NCI-H1105 treated with DMSO at 0.1 percent for 48 hours (cell line): ENCODE measurements at regions not wholly inside any gene's neighbourhood (a gene's known extent, or its start where the extent isn't known, plus 50 kb on each side); places are given as distances from the start of the nearest gene placed in this dataset.

Experiments used
- DNase-seq: peaks from one replicate; lab custom pipeline; 2025; lab: John Stamatoyannopoulos, UW

DNA sequence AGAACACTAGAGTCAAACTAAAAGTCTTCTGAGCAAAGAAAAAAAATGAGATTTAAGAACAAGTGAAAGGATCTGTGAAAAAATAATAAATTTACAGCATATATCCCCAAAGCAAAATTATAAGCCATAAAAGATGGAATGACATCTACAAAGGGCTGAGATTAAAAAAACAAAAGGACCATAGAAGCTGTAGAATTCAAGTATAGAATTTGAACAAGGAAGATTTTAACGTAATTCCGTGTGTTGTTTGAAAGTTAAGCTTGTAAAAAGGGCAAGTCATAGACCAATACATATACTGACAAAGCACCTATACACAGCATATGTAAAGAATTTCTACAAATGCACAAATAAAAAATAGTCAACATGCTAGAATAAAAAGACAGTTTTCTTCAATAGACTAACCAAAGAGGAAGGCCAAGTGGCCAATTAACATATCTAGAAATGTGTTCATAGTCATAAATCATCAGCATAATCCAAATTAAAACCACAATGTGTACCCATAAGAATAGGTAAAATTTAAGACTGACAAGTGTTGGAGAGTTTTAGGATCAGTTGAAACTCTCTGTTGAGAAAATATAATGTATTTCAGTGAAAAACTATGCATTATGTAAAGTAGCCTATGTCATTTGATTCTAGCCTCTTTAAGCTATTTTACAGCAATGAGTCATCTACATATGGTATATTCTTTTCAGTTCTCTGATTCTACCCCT lies 674.9 kb downstream of the OLFM4 start:
- no peak for DNase-seq

DNA sequence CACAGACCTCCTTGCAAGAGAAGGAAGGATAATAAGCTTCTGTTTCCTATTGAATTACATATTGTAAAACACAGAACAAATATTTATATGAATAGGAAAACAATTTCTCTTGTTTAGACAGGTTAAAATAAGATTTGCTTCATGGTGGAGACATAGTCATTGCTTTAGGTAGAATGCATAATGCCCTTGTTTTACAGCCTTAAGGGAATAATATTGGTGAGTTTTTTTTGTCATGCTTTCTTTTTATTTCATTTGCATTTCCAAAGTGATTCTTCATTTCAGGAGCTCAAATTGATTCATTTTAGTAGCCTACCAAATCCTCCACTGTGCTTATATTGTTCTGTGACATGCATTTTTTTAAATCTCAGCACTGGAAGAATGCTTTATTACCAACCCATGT lies 690.7 kb downstream of the OLFM4 start:
- DNase-seq, result no peak

DNA sequence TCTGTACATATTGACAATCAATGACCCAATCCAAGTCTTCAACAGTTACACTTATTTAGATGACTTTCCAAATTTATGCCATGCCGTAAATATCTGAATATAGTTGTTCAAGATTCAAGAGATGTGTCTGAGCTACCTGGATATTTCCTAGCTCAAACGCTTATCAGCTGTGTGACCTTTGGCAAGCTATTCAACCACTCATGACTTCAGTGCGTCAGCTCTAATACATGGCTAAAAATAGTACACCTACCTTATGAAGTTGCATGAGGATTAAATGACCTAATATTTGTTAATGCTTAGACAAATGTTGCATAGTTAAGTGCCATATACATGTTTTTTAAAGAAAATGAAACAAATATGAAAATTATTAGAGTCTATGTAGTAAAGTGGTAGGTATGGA lies 704.1 kb downstream of the OLFM4 start:
- DNase-seq, result no peak

DNA sequence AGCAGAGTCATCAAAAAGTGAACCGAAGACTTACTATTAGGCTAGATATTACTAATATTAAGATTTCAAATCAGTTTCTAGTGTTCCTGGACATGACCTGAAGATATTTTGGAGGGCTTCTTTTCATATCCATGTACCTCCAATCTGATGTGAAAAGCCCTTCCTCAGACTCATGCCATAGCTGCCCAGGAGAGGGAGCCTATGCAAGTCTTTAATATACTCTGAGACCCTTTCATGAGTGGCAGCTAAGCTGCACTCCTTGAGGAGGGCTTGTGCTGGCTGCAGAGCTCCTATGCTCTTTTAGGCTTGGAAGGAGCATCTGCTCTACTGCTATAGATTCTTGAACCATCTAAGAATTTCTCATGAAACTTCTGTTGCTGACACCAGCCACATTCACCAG lies 715.3 kb downstream of the OLFM4 start:
- DNase-seq, result no peak

- no peak for DNase-seq
Measured at GRCh38 chr13:53747825-53748224, 719.2 kb downstream of the OLFM4 start.

DNA sequence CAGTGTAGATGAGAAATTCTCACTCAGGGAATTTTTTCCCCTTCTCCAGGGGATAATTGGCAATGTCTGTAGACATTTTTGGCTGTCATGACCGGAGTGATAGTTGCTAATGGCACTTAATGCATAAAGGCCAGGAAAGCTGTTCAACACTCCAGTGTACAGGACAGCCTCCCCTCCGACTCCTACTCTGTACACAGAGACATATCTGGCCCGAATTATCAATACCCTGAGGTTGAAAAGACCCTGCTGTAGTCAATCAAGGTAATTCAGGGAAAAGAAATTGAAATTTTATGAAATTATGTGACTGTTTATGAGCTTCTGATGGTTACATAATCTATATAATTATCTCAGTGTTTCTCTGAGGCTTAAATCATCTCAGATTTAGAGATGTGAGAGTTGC lies 720.7 kb downstream of the OLFM4 start:
- no peak for DNase-seq

GRCh38 chr13:53759016-53759415 lies 730.4 kb downstream of the OLFM4 start:
- DNase-seq, result no peak

DNA sequence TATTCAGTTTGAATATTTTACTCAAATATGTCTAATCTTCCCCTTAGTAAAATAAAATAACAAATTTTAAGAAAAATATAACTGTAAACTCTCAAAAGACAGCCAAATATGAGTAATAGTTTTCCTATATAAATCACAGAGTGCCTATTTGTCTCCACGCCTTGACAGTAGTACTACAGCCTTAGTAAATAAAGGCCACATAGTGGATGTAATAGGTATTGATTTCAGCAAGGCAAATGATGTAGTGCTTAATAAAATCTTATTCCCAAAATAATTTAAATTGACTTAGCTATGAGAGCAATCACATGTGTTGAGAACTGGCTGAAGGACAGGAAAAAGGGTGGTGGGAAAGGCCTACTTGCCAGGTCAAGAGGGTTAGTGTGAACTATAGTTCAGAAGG lies 747.2 kb downstream of the OLFM4 start:
- no peak for DNase-seq

- DNase-seq, result no peak
Measured at GRCh38 chr13:53778937-53779336, 750.3 kb downstream of the OLFM4 start.

- DNase-seq, result no peak
Measured at GRCh38 chr13:53781941-53782340, 753.3 kb downstream of the OLFM4 start.

- peak; percentile 80 for DNase-seq
Measured at GRCh38 chr13:53782488-53782961, 753.9 kb downstream of the OLFM4 start.

- peak; percentile 78 for DNase-seq
Measured at GRCh38 chr13:53783471-53783870, 754.9 kb downstream of the OLFM4 start.

DNA sequence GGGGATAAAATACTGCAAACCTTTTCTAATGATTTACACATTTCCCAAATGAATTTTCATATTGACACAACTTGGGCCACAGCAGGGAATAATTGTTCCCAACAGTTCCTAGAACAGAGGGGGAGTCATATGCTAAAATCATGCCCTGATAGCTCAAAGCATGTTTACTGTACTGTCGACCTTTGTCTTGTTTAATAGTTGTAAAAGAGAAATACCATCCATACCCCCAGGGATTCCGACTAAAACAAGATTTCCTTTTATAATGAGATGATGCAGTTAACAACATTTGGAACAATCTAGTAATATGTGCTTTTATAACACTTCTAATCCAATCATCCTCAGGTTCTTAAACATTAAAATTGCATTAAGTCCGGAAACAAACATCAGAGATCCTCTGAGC lies 759.7 kb downstream of the OLFM4 start:
- no peak for DNase-seq

- no peak for DNase-seq
Measured at GRCh38 chr13:53800011-53800410, 771.4 kb downstream of the OLFM4 start.

DNA sequence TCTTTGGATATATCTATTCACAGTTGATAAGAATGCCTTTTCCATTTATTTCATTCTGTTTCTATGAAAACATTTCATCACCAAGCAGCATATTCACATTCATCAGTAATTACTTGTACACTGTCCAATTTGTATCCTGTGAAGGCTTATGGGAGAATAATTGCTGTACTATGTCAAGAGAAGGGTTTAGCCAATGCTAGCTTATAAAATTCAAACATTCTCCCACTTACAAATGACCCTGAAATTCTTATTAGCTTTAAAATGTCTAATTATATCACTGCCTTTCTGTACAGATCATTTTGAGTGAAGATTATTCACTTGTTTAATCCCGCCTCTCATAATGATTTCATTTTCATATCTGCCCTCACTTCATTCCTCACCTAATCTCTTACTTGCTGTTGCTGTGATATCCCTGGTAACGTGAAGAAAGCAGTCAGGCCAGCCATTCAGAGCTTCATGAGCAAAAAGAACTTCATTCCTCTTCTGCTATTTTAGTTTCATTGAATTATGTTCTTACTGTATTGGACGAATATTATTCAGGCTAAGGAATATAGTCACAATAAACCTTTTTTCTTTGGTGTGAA lies 778.7 kb downstream of the OLFM4 start:
- no peak for DNase-seq

DNA sequence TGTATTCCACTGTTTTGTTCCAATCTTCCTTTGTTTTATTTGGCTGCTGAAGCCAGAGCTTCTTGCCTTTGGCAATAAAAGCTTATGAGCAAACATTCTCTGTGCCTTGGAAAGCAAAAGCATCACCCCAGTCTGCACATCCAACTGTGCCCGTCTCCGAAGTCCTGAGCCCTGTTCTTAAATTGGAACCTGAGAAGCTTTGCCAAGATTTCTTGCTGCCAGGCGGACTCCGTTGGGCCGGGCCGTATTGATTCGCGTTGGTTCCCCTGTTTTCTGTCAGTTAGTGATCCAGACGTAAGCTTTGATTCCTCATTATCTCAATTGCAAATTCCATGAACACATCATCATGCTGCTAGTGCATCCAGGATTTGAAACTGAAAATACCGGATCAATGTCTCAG lies 793.0 kb downstream of the OLFM4 start:
- no peak for DNase-seq

- DNase-seq, result no peak
Measured at GRCh38 chr13:53822136-53822535, 793.5 kb downstream of the OLFM4 start.

GRCh38 chr13:53839461-53839860 lies 810.8 kb downstream of the OLFM4 start:
- DNase-seq, result no peak

DNA sequence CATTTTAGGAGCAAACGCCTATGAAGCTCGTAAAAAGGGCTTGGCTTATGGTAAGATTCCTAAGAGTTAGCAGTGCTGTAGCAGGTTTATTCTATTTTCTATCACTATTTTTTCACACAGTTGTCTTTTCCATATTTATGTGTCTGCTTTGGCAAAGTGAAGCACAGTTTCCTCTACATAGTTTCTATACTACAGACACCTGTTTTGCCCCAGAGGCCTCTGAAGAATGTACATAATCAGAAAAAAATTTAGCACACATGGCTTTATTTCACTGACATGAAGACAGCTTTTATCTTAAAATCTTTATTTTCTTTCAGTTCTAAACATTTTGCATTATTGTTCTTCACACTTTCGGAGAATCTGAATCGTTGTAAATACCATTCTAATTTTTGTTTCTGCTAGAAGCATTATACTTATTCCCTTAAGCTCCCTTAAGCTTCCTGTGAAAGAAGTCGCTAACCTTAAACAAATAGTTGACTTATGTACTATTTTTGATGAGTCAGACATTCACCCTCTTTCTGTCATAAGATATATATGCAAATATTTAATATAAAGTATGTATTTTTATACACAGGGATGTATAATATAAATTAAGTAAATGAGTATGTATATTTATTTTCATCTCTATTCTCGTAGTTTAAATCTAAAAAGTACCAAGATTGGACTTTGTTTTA lies 816.0 kb downstream of the OLFM4 start:
- DNase-seq, result no peak

DNA sequence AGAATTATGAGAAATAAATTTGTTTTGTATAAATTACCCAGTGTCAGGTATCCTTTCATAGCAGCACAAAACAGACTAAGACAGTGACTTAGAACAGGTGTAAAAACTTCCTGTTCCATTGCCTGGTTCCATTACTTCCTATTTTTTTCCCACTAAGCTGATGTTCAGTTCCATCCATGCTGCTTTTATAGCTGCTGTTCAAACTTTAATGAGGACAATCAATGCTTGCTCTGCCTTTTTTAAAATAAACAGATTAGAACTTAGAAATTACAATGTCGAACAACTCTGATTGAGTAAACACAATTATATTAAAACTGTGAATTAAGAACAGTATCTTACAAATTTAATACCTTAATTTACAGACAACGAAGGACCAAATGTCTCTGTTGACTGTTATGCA lies 818.9 kb downstream of the OLFM4 start:
- DNase-seq, result no peak

DNA sequence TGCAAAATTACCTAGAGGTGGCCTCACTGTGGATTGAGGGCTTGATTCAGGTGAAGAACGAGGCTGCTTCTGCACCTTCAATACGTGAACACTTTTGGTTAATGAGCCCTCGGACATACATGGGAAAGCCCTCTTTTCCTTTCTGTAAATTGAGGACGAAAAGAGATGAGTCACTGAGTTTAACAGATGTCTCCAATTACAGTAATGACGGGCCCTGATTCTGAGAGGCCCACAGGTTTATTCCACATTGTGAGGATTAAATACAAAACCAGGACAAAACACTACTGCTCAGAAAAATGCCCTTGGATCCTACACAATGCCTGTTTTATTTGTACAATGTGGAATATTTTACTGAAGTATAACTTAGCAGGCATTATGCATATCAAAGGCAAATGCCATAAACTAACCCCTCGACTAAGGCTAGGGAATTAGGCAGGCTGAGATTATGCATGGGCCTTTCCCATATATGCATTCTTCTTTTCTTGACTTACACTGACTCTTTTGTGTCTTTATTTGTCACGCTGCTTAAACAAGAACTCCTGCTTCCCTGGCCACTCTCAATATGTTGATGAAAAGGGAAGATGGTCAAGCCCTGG lies 819.9 kb downstream of the OLFM4 start:
- no peak for DNase-seq

- DNase-seq, result no peak
Measured at GRCh38 chr13:53854321-53854720, 825.7 kb downstream of the OLFM4 start.

- DNase-seq, result no peak
Measured at GRCh38 chr13:53856573-53857195, 828.1 kb downstream of the OLFM4 start.
